DMS 273 (cell line): ENCODE measurements at regions not wholly inside any gene's neighbourhood (a gene's known extent, or its start where the extent isn't known, plus 50 kb on each side); places are given as distances from the start of the nearest gene placed in this dataset.

Experiments used
- DNase-seq: peaks from one replicate; lab custom pipeline; 2025; ENCODE audit not compliant: unreplicated experiment; lab: John Stamatoyannopoulos, UW

GRCh38 chr3:72152551-72153476 lies 367.9 kb upstream of the PROK2 start:
- DNase-seq: peak; percentile 91

- no peak for DNase-seq
Observed at GRCh38 chr3:72151465-72152238, 366.7 kb upstream of the PROK2 start.

- DNase-seq: no peak
Observed at GRCh38 chr3:72150634-72151412, 365.9 kb upstream of the PROK2 start.

- DNase-seq: no peak
Observed at GRCh38 chr3:72149645-72150300, 364.8 kb upstream of the PROK2 start.

GRCh38 chr3:72147600-72147999 lies 362.7 kb upstream of the PROK2 start:
- DNase-seq: no peak

GRCh38 chr3:72145506-72146380 lies 360.8 kb upstream of the PROK2 start:
- peak; percentile 52 for DNase-seq

- DNase-seq: no peak
Observed at GRCh38 chr3:72144773-72145505, 360.0 kb upstream of the PROK2 start.

- no peak for DNase-seq
Observed at GRCh38 chr3:72143966-72144717, 359.2 kb upstream of the PROK2 start.

GRCh38 chr3:72143322-72143721 lies 358.4 kb upstream of the PROK2 start:
- no peak for DNase-seq

- DNase-seq: no peak
Observed at GRCh38 chr3:72142028-72142427, 357.1 kb upstream of the PROK2 start.

GRCh38 chr3:72141264-72141663 lies 356.3 kb upstream of the PROK2 start:
- no peak for DNase-seq

- DNase-seq: no peak
Observed at GRCh38 chr3:72139316-72139715, 354.4 kb upstream of the PROK2 start.

GRCh38 chr3:72137865-72138861 lies 353.2 kb upstream of the PROK2 start:
- no peak for DNase-seq

- no peak for DNase-seq
Observed at GRCh38 chr3:72135636-72136035, 350.7 kb upstream of the PROK2 start.

GRCh38 chr3:72134989-72135451 lies 350.1 kb upstream of the PROK2 start:
- DNase-seq: no peak

- DNase-seq: no peak
Observed at GRCh38 chr3:72133329-72134011, 348.5 kb upstream of the PROK2 start.

GRCh38 chr3:72131899-72132298 lies 347.0 kb upstream of the PROK2 start:
- DNase-seq: no peak
